ENCODE measurements at regions not wholly inside any gene's neighbourhood (a gene's known extent, or its start where the extent isn't known, plus 50 kb on each side); places are given as distances from the start of the nearest gene placed in this dataset.

DNA sequence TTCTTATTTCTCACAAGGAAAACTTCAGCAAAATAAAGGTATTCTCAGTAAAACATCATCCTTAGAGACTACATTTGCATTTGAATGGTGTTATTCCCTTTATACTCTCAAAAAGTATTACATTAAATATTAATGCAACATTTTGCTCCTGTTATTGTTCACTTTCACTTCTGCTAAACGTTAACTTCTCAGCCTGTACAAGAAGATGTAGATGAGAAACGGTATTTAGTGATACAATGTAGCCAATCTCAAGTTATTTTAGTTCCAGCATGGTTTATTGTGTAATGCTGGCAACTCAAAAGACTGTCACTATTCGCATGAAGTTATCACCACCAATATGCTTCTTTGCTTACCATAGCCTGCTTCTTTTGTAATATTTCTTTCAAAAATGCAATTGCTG, 514.1 kb downstream of the CPS1 start:
- Histone ChIP-seq H3F3A (ENCODE audit: low read depth) (no peaks in the 10 kb centered on the region), H3K4me1 (no peaks in the 10 kb centered on the region), H3K9ac (no peak overlapping the region), H3K27me3 (no peaks in the 10 kb centered on the region), H3K4me3 (no peak overlapping the region), H3K27ac (no peak overlapping the region), H4K20me1 (ENCODE audit: low read depth) (no peaks in the 10 kb centered on the region), H3K36me3 (no peaks in the 10 kb centered on the region), H3K4me2 (no peak overlapping the region), H3K79me2 (ENCODE audit: low read depth) (no peaks in the 10 kb centered on the region), H2AFZ (replicated peaks) (no peak overlapping the region), H3K9me3 (ENCODE audit: low read depth) (no peaks in the 10 kb centered on the region)
- H3K4me3 Mint-ChIP-seq, result no peak overlapping the region
- no peak overlapping the region for H3K27ac Mint-ChIP-seq
- TF ChIP-seq CTCF (IDR thresholded peaks at IDR 0.05), result no peak
- no peak for TF ChIP-seq EZH2phosphoT487 (IDR thresholded peaks at IDR 0.05)
- no peak for TF ChIP-seq EZH2 (IDR thresholded peaks at IDR 0.05)
- peaks cover 2% of the 10 kb centered on the region for H3K27me3 Mint-ChIP-seq (ENCODE audit: insufficient read depth, low read depth)
- no peaks in the 10 kb centered on the region for H3K36me3 Mint-ChIP-seq
- H3K4me1 Mint-ChIP-seq, result no peaks in the 10 kb centered on the region
- DNase-seq (ENCODE audit: low spot score), result no peak
- H3K9me3 Mint-ChIP-seq, result no peaks in the 10 kb centered on the region

DNA sequence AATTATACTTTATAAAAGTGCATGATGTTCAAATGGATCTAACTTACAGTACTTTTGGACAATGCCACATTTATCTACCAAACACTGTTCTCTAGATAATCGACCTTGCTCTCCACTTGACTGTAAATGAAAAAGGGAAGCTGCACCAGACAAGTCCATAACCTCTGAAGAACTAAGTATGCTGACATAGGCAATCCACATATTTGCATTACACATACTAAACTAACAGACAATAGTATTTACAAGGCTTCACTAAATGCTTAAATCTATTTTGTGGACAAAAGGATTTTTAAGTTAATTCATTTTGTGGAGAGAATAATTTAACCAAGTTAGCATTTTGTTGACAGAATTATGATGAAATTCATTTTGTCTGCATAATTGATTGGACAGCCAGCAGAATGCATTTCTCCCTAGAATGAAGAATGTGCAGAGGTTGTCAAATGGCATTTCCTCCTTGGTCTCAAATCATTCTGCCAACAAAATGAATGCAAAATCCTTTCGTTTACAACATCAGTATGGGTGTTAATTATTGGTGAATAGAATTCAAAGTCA, 520.9 kb downstream of the CPS1 start:
- Histone ChIP-seq H3K9me3 (ENCODE audit: low read depth) (no peaks in the 10 kb centered on the region), H3K4me3 (no peak overlapping the region), H3K79me2 (ENCODE audit: low read depth) (no peaks in the 10 kb centered on the region), H3K9ac (no peak overlapping the region), H4K20me1 (ENCODE audit: low read depth) (no peaks in the 10 kb centered on the region), H2AFZ (replicated peaks) (no peak overlapping the region), H3K27ac (no peak overlapping the region), H3F3A (ENCODE audit: low read depth) (no peaks in the 10 kb centered on the region), H3K4me1 (no peaks in the 10 kb centered on the region), H3K4me2 (no peak overlapping the region), H3K27me3 (no peaks in the 10 kb centered on the region), H3K36me3 (no peaks in the 10 kb centered on the region)
- Mint-ChIP-seq H3K4me1 (no peaks in the 10 kb centered on the region), H3K27me3 (ENCODE audit: insufficient read depth, low read depth) (peaks cover 1% of the 10 kb centered on the region), H3K4me3 (no peak overlapping the region), H3K36me3 (no peaks in the 10 kb centered on the region), H3K27ac (no peak overlapping the region), H3K9me3 (no peaks in the 10 kb centered on the region)
- DNase-seq (ENCODE audit: low spot score), result no peak
- TF ChIP-seq EZH2 (IDR thresholded peaks at IDR 0.05), result no peak
- no peak for TF ChIP-seq EZH2phosphoT487 (IDR thresholded peaks at IDR 0.05)
- TF ChIP-seq CTCF (IDR thresholded peaks at IDR 0.05), result no peak

GRCh38 chr2:211084352-211084751, 528.0 kb downstream of the CPS1 start:
- Histone ChIP-seq H2AFZ (replicated peaks) (no peak overlapping the region), H3K4me1 (peaks cover 14% of the 10 kb centered on the region), H3F3A (ENCODE audit: low read depth) (no peaks in the 10 kb centered on the region), H3K36me3 (no peaks in the 10 kb centered on the region), H3K9me3 (ENCODE audit: low read depth) (no peaks in the 10 kb centered on the region), H3K27ac (no peak overlapping the region), H3K79me2 (ENCODE audit: low read depth) (no peaks in the 10 kb centered on the region), H4K20me1 (ENCODE audit: low read depth) (no peaks in the 10 kb centered on the region), H3K9ac (no peak overlapping the region), H3K4me3 (no peak overlapping the region), H3K27me3 (no peaks in the 10 kb centered on the region), H3K4me2 (no peak overlapping the region)
- H3K27me3 Mint-ChIP-seq (ENCODE audit: insufficient read depth, low read depth), result no peaks in the 10 kb centered on the region
- no peak overlapping the region for H3K4me3 Mint-ChIP-seq
- DNase-seq (ENCODE audit: low spot score), result no peak
- no peak overlapping the region for H3K27ac Mint-ChIP-seq
- TF ChIP-seq EZH2 (IDR thresholded peaks at IDR 0.05) (no peak), EZH2phosphoT487 (IDR thresholded peaks at IDR 0.05) (no peak), CTCF (IDR thresholded peaks at IDR 0.05) (no peak)
- H3K4me1 Mint-ChIP-seq, result peaks cover 20% of the 10 kb centered on the region
- no peaks in the 10 kb centered on the region for H3K9me3 Mint-ChIP-seq
- no peaks in the 10 kb centered on the region for H3K36me3 Mint-ChIP-seq
